ENCODE measurements at regions not wholly inside any gene's neighbourhood (a gene's known extent, or its start where the extent isn't known, plus 50 kb on each side); places are given as distances from the start of the nearest gene placed in this dataset.

DNA sequence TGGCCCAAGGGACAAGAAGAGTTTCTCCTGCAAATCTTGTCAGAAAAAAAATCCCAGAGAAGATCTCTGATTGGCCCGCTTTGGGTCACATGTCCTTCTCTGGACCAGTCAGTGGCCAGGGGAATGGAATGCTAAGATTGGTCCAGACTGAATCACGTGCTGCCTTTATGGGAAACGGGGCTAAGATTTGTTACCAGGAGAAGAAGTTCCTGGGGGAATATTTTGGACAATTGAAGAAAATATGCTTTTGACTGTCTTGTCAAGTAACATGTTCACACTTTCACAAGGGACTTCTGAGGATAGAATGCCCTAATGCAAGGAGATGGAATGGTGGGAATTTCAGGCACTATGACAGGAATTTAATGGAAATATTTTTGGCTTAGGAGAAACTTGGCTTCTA, 74.1 kb upstream of the SH3PXD2B start:
- Histone ChIP-seq H4K5ac (ENCODE audit: insufficient read length, low read depth, low read length) (no peak overlapping the region), H2BK5ac (ENCODE audit: low read depth, low read length) (no peak overlapping the region), H2AK5ac (ENCODE audit: low read depth, low read length) (no peak overlapping the region), H3K4me1 (replicated peaks in 1 of 4; ENCODE audit: control insufficient read depth in 3 of 4, insufficient read depth in 4 of 4, low read length in 3 of 4) (no peaks in the 10 kb centered on the region), H3K79me1 (ENCODE audit: low read depth, low read length) (no peaks in the 10 kb centered on the region), H2BK12ac (ENCODE audit: low read depth, low read length) (no peak overlapping the region), H2BK15ac (ENCODE audit: low read length) (no peak overlapping the region), H3K23ac (ENCODE audit: insufficient read length) (no peak overlapping the region), H3K9me3 (ENCODE audit: insufficient read depth in 2 of 2, low read depth in 1 of 2, low read length in 1 of 2) (no peaks in the 10 kb centered on the region), H4K8ac (ENCODE audit: extremely low read depth, insufficient read depth, low read length) (no peak overlapping the region), H3K4ac (replicated peaks; ENCODE audit: insufficient read length, low read depth, low read length) (no peak overlapping the region), H2AFZ (ENCODE audit: low read length) (no peak overlapping the region), H2BK120ac (replicated peaks; ENCODE audit: low read depth, low read length) (no peak overlapping the region), H4K20me1 (replicated peaks in 1 of 2; ENCODE audit: control insufficient read depth in 1 of 2, insufficient read depth in 2 of 2, low read length in 2 of 2) (no peaks in the 10 kb centered on the region), H3K27me3 (replicated peaks in 1 of 4; ENCODE audit: control insufficient read depth in 3 of 4, extremely low read depth in 1 of 4, insufficient read depth in 3 of 4, low read length in 3 of 4) (peaks cover 0 to 8% (median under 1%) of the 10 kb centered on the region in 4 experiments; a peak in 2 of 7 replicates), H3K27ac (ENCODE audit: low read depth, low read length) (no peak overlapping the region), H3K23me2 (ENCODE audit: low read depth, low read length) (no peaks in the 10 kb centered on the region), H3K4me3 (ENCODE audit: extremely low read depth in 1 of 4, insufficient read depth in 2 of 4, low read depth in 3 of 4, low read length in 4 of 4) (no peak overlapping the region), H3K36me3 (ENCODE audit: control insufficient read depth in 2 of 4, insufficient read depth in 4 of 4, low read length in 3 of 4) (no peaks in the 10 kb centered on the region), H3K9ac (replicated peaks in 1 of 4; ENCODE audit: extremely low read depth in 1 of 4, low read depth in 3 of 4, low read length in 3 of 4) (no peak overlapping the region), H3K79me2 (ENCODE audit: control insufficient read depth in 1 of 2, insufficient read depth in 2 of 2, low read length in 2 of 2) (no peaks in the 10 kb centered on the region), H3K56ac (replicated peaks; ENCODE audit: insufficient read length, low read depth, low read length) (no peak overlapping the region), H2BK20ac (ENCODE audit: low read length) (no peak overlapping the region), H3K4me2 (ENCODE audit: insufficient read depth in 1 of 2, low read depth in 2 of 2, low read length in 2 of 2) (no peak overlapping the region), H3K18ac (ENCODE audit: extremely low read depth, low read length) (no peak overlapping the region), H4K91ac (replicated peaks; ENCODE audit: insufficient read length, low read length) (no peak overlapping the region), H3K14ac (ENCODE audit: insufficient read length) (no peak overlapping the region)
- DNase-seq (ENCODE audit: low read depth in 1 of 2, low spot score in 2 of 2) (peak in 1 of 2 experiments; percentile 31), FAIRE-seq (no peak)
- 86% methylated on average over 3 of the region's 3 CpGs; no CpG with 5 or more reads in 1 of the 2 experiments for WGBS, 2 experiments (ENCODE audit: extremely low coverage in 1 of 2, insufficient coverage in 1 of 2, insufficient read length in 1 of 2, insufficient replicate concordance in 2 of 2, low coverage in 1 of 2, low lambda C conversion rate in 2 of 2, missing lambda C conversion rate in 1 of 2)
- POLR2A ChIA-PET (ENCODE audit: partially characterized antibody) = no interaction called here
- CTCF ChIA-PET (ENCODE audit: partially characterized antibody) = interaction anchor here (0.8 to 1.5 kb wide), 4 partner anchors 118 to 172 kb away, joined by 3 to 5 read pairs (median 3); no protein-coding TSS in a partner anchor
- TF ChIP-seq HDAC2 (IDR thresholded peaks at IDR 0.05; ENCODE audit: borderline replicate concordance in 1 of 2, low read depth in 2 of 2, low read length in 2 of 2) = no peak
- TF ChIP-seq, protein P1, sequence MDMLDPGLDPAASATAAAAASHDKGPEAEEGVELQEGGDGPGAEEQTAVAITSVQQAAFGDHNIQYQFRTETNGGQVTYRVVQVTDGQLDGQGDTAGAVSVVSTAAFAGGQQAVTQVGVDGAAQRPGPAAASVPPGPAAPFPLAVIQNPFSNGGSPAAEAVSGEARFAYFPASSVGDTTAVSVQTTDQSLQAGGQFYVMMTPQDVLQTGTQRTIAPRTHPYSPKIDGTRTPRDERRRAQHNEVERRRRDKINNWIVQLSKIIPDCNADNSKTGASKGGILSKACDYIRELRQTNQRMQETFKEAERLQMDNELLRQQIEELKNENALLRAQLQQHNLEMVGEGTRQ (IDR thresholded peaks at IDR 0.05; ENCODE audit: low read length) = peak; percentile 29; the same call in 1 of the 2 replicates

All from H1 (cell line).